GM21381 (cell line): ENCODE measurements at regions not wholly inside any gene's neighbourhood (a gene's known extent, or its start where the extent isn't known, plus 50 kb on each side); places are given as distances from the start of the nearest gene placed in this dataset.

Experiments
- ATAC-seq: cut with Tn5 transposase; IDR thresholded peaks from one replicate; pipeline ENCODE4 v1.9.1; 2021; ENCODE audit warnings: mild to moderate bottlenecking, moderate library complexity; ENCODE audit not compliant: unreplicated experiment

GRCh38 chr21:16777041-16777720, 735.7 kb upstream of the CXADR start:
- ATAC-seq: no peak

GRCh38 chr21:16788584-16788983, 724.3 kb upstream of the CXADR start:
- ATAC-seq: no peak

- no peak for ATAC-seq
Measured at GRCh38 chr21:16789636-16790035, 723.2 kb upstream of the CXADR start.

GRCh38 chr21:16792101-16792500, 720.7 kb upstream of the CXADR start:
- ATAC-seq: no peak

- no peak for ATAC-seq
Measured at GRCh38 chr21:16794950-16795349, 717.9 kb upstream of the CXADR start.

GRCh38 chr21:16796776-16797175, 716.1 kb upstream of the CXADR start:
- no peak for ATAC-seq

- no peak for ATAC-seq
Measured at GRCh38 chr21:16797540-16797939, 715.3 kb upstream of the CXADR start.

GRCh38 chr21:16797966-16798365, 714.9 kb upstream of the CXADR start:
- no peak for ATAC-seq

- ATAC-seq: no peak
Measured at GRCh38 chr21:16800536-16801275, 712.1 kb upstream of the CXADR start.

- ATAC-seq: no peak
Measured at GRCh38 chr21:16811011-16811410, 701.8 kb upstream of the CXADR start.

- no peak for ATAC-seq
Measured at GRCh38 chr21:16811970-16812369, 700.9 kb upstream of the CXADR start.

- ATAC-seq: no peak
Measured at GRCh38 chr21:16815243-16815642, 697.6 kb upstream of the CXADR start.

GRCh38 chr21:16821588-16821987, 691.3 kb upstream of the CXADR start:
- ATAC-seq: no peak

- ATAC-seq: no peak
Measured at GRCh38 chr21:16829532-16829931, 683.3 kb upstream of the CXADR start.

GRCh38 chr21:16832791-16833190, 680.1 kb upstream of the CXADR start:
- no peak for ATAC-seq

- ATAC-seq: no peak
Measured at GRCh38 chr21:16834791-16835190, 678.1 kb upstream of the CXADR start.

- no peak for ATAC-seq
Measured at GRCh38 chr21:16837321-16837720, 675.5 kb upstream of the CXADR start.

- ATAC-seq: no peak
Measured at GRCh38 chr21:16837721-16838120, 675.1 kb upstream of the CXADR start.

- ATAC-seq: no peak
Measured at GRCh38 chr21:16838331-16838730, 674.5 kb upstream of the CXADR start.

- ATAC-seq: no peak
Measured at GRCh38 chr21:16840538-16840937, 672.3 kb upstream of the CXADR start.

- no peak for ATAC-seq
Measured at GRCh38 chr21:16841975-16842695, 670.7 kb upstream of the CXADR start.

- no peak for ATAC-seq
Measured at GRCh38 chr21:16842696-16843035, 670.2 kb upstream of the CXADR start.
